ENCODE measurements at regions not wholly inside any gene's neighbourhood (a gene's known extent, or its start where the extent isn't known, plus 50 kb on each side); places are given as distances from the start of the nearest gene placed in this dataset.
"Not testable (repeated sequence)": the region's sequence is repeated elsewhere in the genome, so short reads cannot be mapped to it uniquely, and the experiment has no call there.

- no peak overlapping the region for H3K9ac ChIP-seq (ENCODE audit: low read length)
- DNase-seq (ENCODE audit: low read depth) = no peak
- no peaks in the 10 kb centered on the region for H3K36me3 ChIP-seq (ENCODE audit: control insufficient read depth, insufficient read depth, low read length, severe bottlenecking)
- no peaks in the 10 kb centered on the region for H3K4me1 ChIP-seq (ENCODE audit: control insufficient read depth, insufficient read depth, low read length)
- no peak overlapping the region for H3K4me3 ChIP-seq (ENCODE audit: low read length)
- no peaks in the 10 kb centered on the region for H3K9me3 ChIP-seq (ENCODE audit: control insufficient read depth, low read length)
- H3K27me3 ChIP-seq (replicated peaks; ENCODE audit: control insufficient read depth, insufficient read depth, low read length) = no peaks in the 10 kb centered on the region
These were observed 286.7 kb downstream of the SRGAP2C start for GRCh38 chr1:121471523-121471922.

- Histone ChIP-seq H3K4me3 (ENCODE audit: low read length) (no peak overlapping the region), H3K9me3 (ENCODE audit: control insufficient read depth, low read length) (no peaks in the 10 kb centered on the region)
These were observed 287.2 kb downstream of the SRGAP2C start for GRCh38 chr1:121472017-121472416.

GRCh38 chr1:121483234-121483633 is 298.5 kb downstream of the SRGAP2C start:
- no peak for DNase-seq (ENCODE audit: low read depth)
- Histone ChIP-seq H3K27me3 (replicated peaks; ENCODE audit: control insufficient read depth, insufficient read depth, low read length) (no peaks in the 10 kb centered on the region), H3K9ac (ENCODE audit: low read length) (no peak overlapping the region), H3K4me1 (ENCODE audit: control insufficient read depth, insufficient read depth, low read length) (peaks cover 13% of the 10 kb centered on the region), H3K36me3 (ENCODE audit: control insufficient read depth, insufficient read depth, low read length, severe bottlenecking) (no peaks in the 10 kb centered on the region), H3K4me3 (ENCODE audit: low read length) (no peak overlapping the region), H3K9me3 (ENCODE audit: control insufficient read depth, low read length) (peaks cover 12% of the 10 kb centered on the region)

More at GRCh38 chr1:121472017-121472416, 287.2 kb downstream of the SRGAP2C start:
- Histone ChIP-seq H3K4me1 (ENCODE audit: control insufficient read depth, insufficient read depth, low read length) (no peaks in the 10 kb centered on the region), H3K9ac (ENCODE audit: low read length) (no peak overlapping the region), H3K27me3 (replicated peaks; ENCODE audit: control insufficient read depth, insufficient read depth, low read length) (no peaks in the 10 kb centered on the region), H3K36me3 (ENCODE audit: control insufficient read depth, insufficient read depth, low read length, severe bottlenecking) (no peaks in the 10 kb centered on the region)
- no peak for DNase-seq (ENCODE audit: low read depth)

- H3K9me3 ChIP-seq (ENCODE audit: control insufficient read depth, low read length) = peaks cover 12% of the 10 kb centered on the region
- H3K4me1 ChIP-seq (ENCODE audit: control insufficient read depth, insufficient read depth, low read length) = peaks cover 13% of the 10 kb centered on the region
- H3K4me3 ChIP-seq (ENCODE audit: low read length) = no peak overlapping the region
- DNase-seq (ENCODE audit: low read depth) = peak; percentile 91
- peak overlapping the region; percentile 10 for H3K9ac ChIP-seq (ENCODE audit: low read length)
- no peaks in the 10 kb centered on the region for H3K27me3 ChIP-seq (replicated peaks; ENCODE audit: control insufficient read depth, insufficient read depth, low read length)
- H3K36me3 ChIP-seq (ENCODE audit: control insufficient read depth, insufficient read depth, low read length, severe bottlenecking) = no peaks in the 10 kb centered on the region
These were observed 299.2 kb downstream of the SRGAP2C start for GRCh38 chr1:121483961-121484424.

- H3K9ac ChIP-seq (ENCODE audit: low read length); H3K4me1 ChIP-seq (ENCODE audit: control insufficient read depth, insufficient read depth, low read length); H3K36me3 ChIP-seq (ENCODE audit: control insufficient read depth, insufficient read depth, low read length, severe bottlenecking); H3K4me3 ChIP-seq (ENCODE audit: low read length); DNase-seq (ENCODE audit: low read depth); H3K27me3 ChIP-seq (replicated peaks; ENCODE audit: control insufficient read depth, insufficient read depth, low read length); H3K9me3 ChIP-seq (ENCODE audit: control insufficient read depth, low read length): not testable (repeated sequence)
These were observed 310.0 kb downstream of the SRGAP2C start for GRCh38 chr1:121494796-121495195.

GRCh38 chr1:121511455-121511854 is 326.7 kb downstream of the SRGAP2C start:
- H3K4me3 ChIP-seq (ENCODE audit: low read length); DNase-seq (ENCODE audit: low read depth): not testable (repeated sequence)
- H3K9me3 ChIP-seq (ENCODE audit: control insufficient read depth, low read length) = peaks cover 26% of the 10 kb centered on the region

GRCh38 chr1:121511876-121512275 is 327.1 kb downstream of the SRGAP2C start:
- DNase-seq (ENCODE audit: low read depth) = not testable (repeated sequence)

More at GRCh38 chr1:121511455-121511854, 326.7 kb downstream of the SRGAP2C start:
- not testable (repeated sequence) for H3K36me3 ChIP-seq (ENCODE audit: control insufficient read depth, insufficient read depth, low read length, severe bottlenecking); H3K4me1 ChIP-seq (ENCODE audit: control insufficient read depth, insufficient read depth, low read length); H3K9ac ChIP-seq (ENCODE audit: low read length); H3K27me3 ChIP-seq (replicated peaks; ENCODE audit: control insufficient read depth, insufficient read depth, low read length)

GRCh38 chr1:121515235-121515634 is 330.5 kb downstream of the SRGAP2C start:
- Histone ChIP-seq H3K27me3 (replicated peaks; ENCODE audit: control insufficient read depth, insufficient read depth, low read length) (peaks cover 18% of the 10 kb centered on the region), H3K4me3 (ENCODE audit: low read length) (no peak overlapping the region), H3K36me3 (ENCODE audit: control insufficient read depth, insufficient read depth, low read length, severe bottlenecking) (no peaks in the 10 kb centered on the region), H3K9ac (ENCODE audit: low read length) (no peak overlapping the region), H3K4me1 (ENCODE audit: control insufficient read depth, insufficient read depth, low read length) (peaks cover 4% of the 10 kb centered on the region), H3K9me3 (ENCODE audit: control insufficient read depth, low read length) (peaks cover 6% of the 10 kb centered on the region)
- DNase-seq (ENCODE audit: low read depth) = no peak

More at GRCh38 chr1:121511876-121512275, 327.1 kb downstream of the SRGAP2C start:
- H3K4me3 ChIP-seq (ENCODE audit: low read length); H3K36me3 ChIP-seq (ENCODE audit: control insufficient read depth, insufficient read depth, low read length, severe bottlenecking); H3K4me1 ChIP-seq (ENCODE audit: control insufficient read depth, insufficient read depth, low read length); H3K27me3 ChIP-seq (replicated peaks; ENCODE audit: control insufficient read depth, insufficient read depth, low read length); H3K9ac ChIP-seq (ENCODE audit: low read length): not testable (repeated sequence)
- peaks cover 26% of the 10 kb centered on the region for H3K9me3 ChIP-seq (ENCODE audit: control insufficient read depth, low read length)

- H3K36me3 ChIP-seq (ENCODE audit: control insufficient read depth, insufficient read depth, low read length, severe bottlenecking) = no peaks in the 10 kb centered on the region
These were observed 331.6 kb downstream of the SRGAP2C start for GRCh38 chr1:121516234-121516967.

GRCh38 chr1:121517586-121518230 is 332.9 kb downstream of the SRGAP2C start:
- Histone ChIP-seq H3K9me3 (ENCODE audit: control insufficient read depth, low read length) (peaks cover 4% of the 10 kb centered on the region), H3K9ac (ENCODE audit: low read length) (no peak overlapping the region), H3K36me3 (ENCODE audit: control insufficient read depth, insufficient read depth, low read length, severe bottlenecking) (no peaks in the 10 kb centered on the region), H3K4me3 (ENCODE audit: low read length) (no peak overlapping the region), H3K27me3 (replicated peaks; ENCODE audit: control insufficient read depth, insufficient read depth, low read length) (peaks cover 20% of the 10 kb centered on the region), H3K4me1 (ENCODE audit: control insufficient read depth, insufficient read depth, low read length) (no peaks in the 10 kb centered on the region)
- DNase-seq (ENCODE audit: low read depth) = no peak

More at GRCh38 chr1:121516234-121516967, 331.6 kb downstream of the SRGAP2C start:
- peaks cover 4% of the 10 kb centered on the region for H3K9me3 ChIP-seq (ENCODE audit: control insufficient read depth, low read length)
- H3K4me1 ChIP-seq (ENCODE audit: control insufficient read depth, insufficient read depth, low read length) = peaks cover 4% of the 10 kb centered on the region
- DNase-seq (ENCODE audit: low read depth) = no peak
- no peak overlapping the region for H3K9ac ChIP-seq (ENCODE audit: low read length)
- H3K4me3 ChIP-seq (ENCODE audit: low read length) = no peak overlapping the region
- H3K27me3 ChIP-seq (replicated peaks; ENCODE audit: control insufficient read depth, insufficient read depth, low read length) = peaks cover 20% of the 10 kb centered on the region

- no peak overlapping the region for H3K9ac ChIP-seq (ENCODE audit: low read length)
These were observed 333.9 kb downstream of the SRGAP2C start for GRCh38 chr1:121518726-121519041.

More at GRCh38 chr1:121518726-121519041, 333.9 kb downstream of the SRGAP2C start:
- DNase-seq (ENCODE audit: low read depth) = no peak
- Histone ChIP-seq H3K4me3 (ENCODE audit: low read length) (peak overlapping the region; percentile 64), H3K9me3 (ENCODE audit: control insufficient read depth, low read length) (peaks cover 4% of the 10 kb centered on the region), H3K36me3 (ENCODE audit: control insufficient read depth, insufficient read depth, low read length, severe bottlenecking) (no peaks in the 10 kb centered on the region), H3K27me3 (replicated peaks; ENCODE audit: control insufficient read depth, insufficient read depth, low read length) (peaks cover 20% of the 10 kb centered on the region), H3K4me1 (ENCODE audit: control insufficient read depth, insufficient read depth, low read length) (no peaks in the 10 kb centered on the region)

Data from adipocyte (in vitro differentiated cells).